ENCODE measurements at regions not wholly inside any gene's neighbourhood (a gene's known extent, or its start where the extent isn't known, plus 50 kb on each side); places are given as distances from the start of the nearest gene placed in this dataset.

GRCh38 chr7:68420342-68421192, 1177.7 kb upstream of the AUTS2 start:
- TF ChIP-seq CTCF (conservative IDR thresholded peaks at IDR 0.05; ENCODE audit: low read depth, low read length) (no peak), EZH2 (IDR thresholded peaks at IDR 0.05; ENCODE audit: borderline replicate concordance, low read depth, low read length, poor library complexity, severe bottlenecking) (no peak)

All from A673 (cell line).